ENCODE measurements at regions not wholly inside any gene's neighbourhood (a gene's known extent, or its start where the extent isn't known, plus 50 kb on each side); places are given as distances from the start of the nearest gene placed in this dataset.

DNA sequence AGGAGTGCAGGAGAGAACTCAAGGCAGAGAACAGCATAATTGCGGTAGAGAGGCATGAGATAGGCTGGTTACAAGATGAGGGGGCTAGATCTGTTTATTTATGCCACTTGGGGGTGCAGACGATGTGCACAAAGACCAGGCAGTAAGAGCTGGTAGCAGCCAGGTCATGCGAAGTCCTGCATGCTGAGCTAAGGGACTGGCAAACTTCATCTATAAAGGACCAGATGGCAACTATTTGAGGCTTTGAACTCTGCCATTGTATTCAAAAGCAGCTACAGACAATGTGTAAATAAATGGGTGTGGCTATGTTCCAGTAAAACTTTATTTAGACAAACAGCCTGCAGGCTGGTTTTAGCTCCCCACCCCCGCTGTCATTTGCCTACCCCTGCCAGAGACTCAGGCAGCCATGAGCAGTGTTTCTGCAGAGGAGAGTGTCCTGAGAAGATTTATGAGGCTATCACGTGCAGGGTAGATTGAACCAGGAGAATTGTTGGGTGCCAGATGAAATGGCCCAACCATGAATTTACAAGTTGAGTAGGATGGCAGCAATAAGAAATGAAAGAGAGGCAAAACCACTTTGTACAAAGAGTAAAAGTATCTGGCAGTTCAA lies 253.4 kb upstream of the MOCS1 start:
- Histone ChIP-seq H3K4me1 (no peaks in the 10 kb centered on the region), H3K27me3 (no peaks in the 10 kb centered on the region), H3K36me3 (no peaks in the 10 kb centered on the region), H3K9ac (ENCODE audit: low read depth in 2 of 2, low read length in 2 of 2) (no peak overlapping the region), H3K9me3 (no peaks in the 10 kb centered on the region), H3K4me3 (no peak overlapping the region), H3K27ac (no peak overlapping the region)
- DNase-seq = no peak
- TF ChIP-seq, protein P1, sequence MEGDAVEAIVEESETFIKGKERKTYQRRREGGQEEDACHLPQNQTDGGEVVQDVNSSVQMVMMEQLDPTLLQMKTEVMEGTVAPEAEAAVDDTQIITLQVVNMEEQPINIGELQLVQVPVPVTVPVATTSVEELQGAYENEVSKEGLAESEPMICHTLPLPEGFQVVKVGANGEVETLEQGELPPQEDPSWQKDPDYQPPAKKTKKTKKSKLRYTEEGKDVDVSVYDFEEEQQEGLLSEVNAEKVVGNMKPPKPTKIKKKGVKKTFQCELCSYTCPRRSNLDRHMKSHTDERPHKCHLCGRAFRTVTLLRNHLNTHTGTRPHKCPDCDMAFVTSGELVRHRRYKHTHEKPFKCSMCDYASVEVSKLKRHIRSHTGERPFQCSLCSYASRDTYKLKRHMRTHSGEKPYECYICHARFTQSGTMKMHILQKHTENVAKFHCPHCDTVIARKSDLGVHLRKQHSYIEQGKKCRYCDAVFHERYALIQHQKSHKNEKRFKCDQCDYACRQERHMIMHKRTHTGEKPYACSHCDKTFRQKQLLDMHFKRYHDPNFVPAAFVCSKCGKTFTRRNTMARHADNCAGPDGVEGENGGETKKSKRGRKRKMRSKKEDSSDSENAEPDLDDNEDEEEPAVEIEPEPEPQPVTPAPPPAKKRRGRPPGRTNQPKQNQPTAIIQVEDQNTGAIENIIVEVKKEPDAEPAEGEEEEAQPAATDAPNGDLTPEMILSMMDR (IDR thresholded peaks at IDR 0.05) = no peak
- intact Hi-C loops (cut with DNase I) = no loop called here

DNA sequence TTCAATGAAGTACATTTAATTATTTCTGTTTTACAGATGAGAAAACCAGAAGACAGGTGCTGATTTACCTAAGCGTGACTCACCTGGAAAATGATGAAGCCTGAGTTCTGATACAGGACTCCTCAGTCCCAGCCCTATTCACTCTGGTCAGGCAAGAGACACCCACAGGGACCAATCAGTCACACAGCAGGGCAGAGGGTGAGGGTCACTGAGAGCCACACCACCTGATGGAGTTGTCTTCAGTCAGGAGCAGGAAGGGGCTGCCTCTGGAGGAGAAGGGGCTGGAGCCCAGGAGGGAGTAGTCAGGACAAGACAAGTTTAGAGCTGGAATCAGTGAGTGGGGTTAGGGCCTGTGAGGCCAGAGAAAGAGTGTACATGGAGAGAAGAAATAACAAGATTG lies 251.2 kb upstream of the MOCS1 start:
- Histone ChIP-seq H3K4me1 (no peaks in the 10 kb centered on the region), H3K9ac (ENCODE audit: low read depth in 2 of 2, low read length in 2 of 2) (no peak overlapping the region), H3K27ac (no peak overlapping the region), H3K27me3 (no peaks in the 10 kb centered on the region), H3K9me3 (no peaks in the 10 kb centered on the region), H3K4me3 (no peak overlapping the region), H3K36me3 (no peaks in the 10 kb centered on the region)
- TF ChIP-seq, protein P1 (IDR thresholded peaks at IDR 0.05) = no peak
- intact Hi-C loops (cut with DNase I) = no loop called here
- DNase-seq = no peak

DNA sequence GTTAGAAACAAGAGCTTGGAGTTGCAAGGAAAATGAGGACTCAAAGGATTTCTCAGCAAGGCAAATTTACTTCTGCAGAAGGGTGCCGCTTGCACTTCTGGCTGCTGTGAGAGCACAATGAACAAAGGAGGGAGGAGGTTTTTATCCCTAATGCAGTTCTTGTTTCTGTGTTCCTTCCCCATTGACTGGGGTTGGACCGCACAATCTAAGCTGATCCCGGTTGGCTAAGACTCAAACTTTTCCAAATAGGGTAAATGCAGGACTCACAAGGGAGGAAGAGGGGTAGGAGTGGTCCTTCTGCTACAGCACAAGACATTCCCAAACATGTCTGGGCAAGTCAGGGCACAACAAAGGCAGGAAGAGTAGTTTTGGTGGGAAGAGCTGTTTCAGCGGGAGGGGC lies 249.6 kb upstream of the MOCS1 start:
- Histone ChIP-seq H3K4me3 (no peak overlapping the region), H3K27me3 (no peaks in the 10 kb centered on the region), H3K9me3 (no peaks in the 10 kb centered on the region), H3K27ac (no peak overlapping the region), H3K36me3 (no peaks in the 10 kb centered on the region), H3K9ac (ENCODE audit: low read depth in 2 of 2, low read length in 2 of 2) (no peak overlapping the region), H3K4me1 (no peaks in the 10 kb centered on the region)
- TF ChIP-seq, protein P1 (IDR thresholded peaks at IDR 0.05) = no peak
- intact Hi-C loops (cut with DNase I) = no loop called here
- DNase-seq = no peak

DNA sequence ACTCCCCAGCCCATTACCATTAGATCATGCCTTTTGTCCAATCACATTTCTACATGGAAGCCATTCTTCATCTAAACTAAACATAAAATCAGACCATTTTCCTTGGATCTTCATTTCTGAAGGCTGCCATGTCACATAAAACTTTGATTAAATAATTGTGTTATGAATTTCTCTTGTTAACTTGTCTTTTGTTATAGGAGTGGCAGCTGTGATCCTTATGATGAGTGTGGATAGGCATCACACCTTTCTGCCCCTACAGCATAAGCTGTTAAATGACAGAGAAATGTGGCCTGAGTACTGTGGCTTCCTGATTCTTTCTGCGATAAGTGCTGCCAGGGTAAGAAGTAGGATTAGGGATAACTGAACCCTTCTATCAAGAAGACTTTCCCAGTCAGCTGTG lies 247.1 kb upstream of the MOCS1 start:
- no peak overlapping the region for H3K27ac ChIP-seq
- intact Hi-C loops (cut with DNase I) = no loop called here
- TF ChIP-seq, protein P1 (IDR thresholded peaks at IDR 0.05) = no peak
- H3K4me3 ChIP-seq = no peak overlapping the region
- no peaks in the 10 kb centered on the region for H3K4me1 ChIP-seq
- no peaks in the 10 kb centered on the region for H3K36me3 ChIP-seq
- no peaks in the 10 kb centered on the region for H3K27me3 ChIP-seq
- no peak for DNase-seq
- H3K9ac ChIP-seq (ENCODE audit: low read depth in 2 of 2, low read length in 2 of 2) = no peak overlapping the region
- H3K9me3 ChIP-seq = no peaks in the 10 kb centered on the region

DNA sequence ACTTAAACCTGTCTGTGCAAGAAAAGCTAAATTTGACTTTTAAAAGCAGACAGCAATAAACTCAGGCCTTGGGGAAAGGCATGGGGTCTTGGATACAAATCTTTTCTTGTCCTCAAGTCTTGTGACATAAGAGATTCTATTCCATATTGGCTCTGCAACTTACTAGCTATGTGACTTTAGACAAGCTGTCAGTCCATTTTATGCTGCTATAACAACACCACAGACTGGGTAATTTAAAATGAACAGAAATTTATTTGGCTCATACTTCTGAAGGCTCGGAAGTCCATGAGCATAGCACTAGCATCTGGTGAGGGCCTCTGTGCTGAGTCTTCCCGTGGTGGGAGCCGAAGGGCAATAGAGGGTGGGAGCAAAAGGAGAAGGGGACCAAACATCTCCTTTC lies 246.0 kb upstream of the MOCS1 start:
- Histone ChIP-seq H3K4me1 (no peaks in the 10 kb centered on the region), H3K27ac (no peak overlapping the region), H3K9me3 (no peaks in the 10 kb centered on the region), H3K9ac (ENCODE audit: low read depth in 2 of 2, low read length in 2 of 2) (no peak overlapping the region), H3K4me3 (no peak overlapping the region), H3K36me3 (no peaks in the 10 kb centered on the region), H3K27me3 (no peaks in the 10 kb centered on the region)
- TF ChIP-seq, protein P1 (IDR thresholded peaks at IDR 0.05) = no peak
- intact Hi-C loops (cut with DNase I) = no loop called here
- DNase-seq = no peak
